Upper lobe of left lung (tissue), 6 donors: ENCODE measurements at regions not wholly inside any gene's neighbourhood (a gene's known extent, or its start where the extent isn't known, plus 50 kb on each side); places are given as distances from the start of the nearest gene placed in this dataset.
A peak's percentile ranks its signal among the peaks of the same experiment; 100 is the strongest.
"Not testable (repeated sequence)": the region's sequence is repeated elsewhere in the genome, so short reads cannot be mapped to it uniquely, and the experiment has no call there.

Experiments used
- ATAC-seq, 2 donors: fragments of 200-7000 bp; cut with Tn5 transposase; one replicate each; pipeline ENCODE4 v1.9.1; 2022; ENCODE audit warnings: mild to moderate bottlenecking in 2 of 2, moderate library complexity in 2 of 2; ENCODE audit not compliant: low FRiP score in 2 of 2
- DNase-seq, 2 donors: peaks; one replicate each; pipeline ENCODE4 v3.0.0-alpha.2; 2019 to 2020
- H3K27ac ChIP-seq, 4 donors: fragments of 200-600 bp; sonication (generic); one replicate each; pipeline ENCODE4 v1.5.1; 2016 to 2019
- H3K27me3 ChIP-seq, 4 donors: fragments of 200-600 bp; sonication (generic); one replicate each; pipeline ENCODE4 v1.5.1; 2017 to 2019
- H3K36me3 ChIP-seq, 4 donors: fragments of 200-600 bp; sonication (generic); one replicate each; pipeline ENCODE4 v1.5.1; 2016 to 2019
- H3K4me1 ChIP-seq, 4 donors: fragments of 200-600 bp; sonication (generic); one replicate each; pipeline ENCODE4 v1.5.1; 2018 to 2019
- H3K4me3 ChIP-seq, 4 donors: fragments of 200-600 bp; sonication (generic); one replicate each; pipeline ENCODE4 v1.5.1; 2017 to 2019; ENCODE audit warnings: mild to moderate bottlenecking in 2 of 4, moderate library complexity in 1 of 4
- H3K9me3 ChIP-seq, 4 donors: fragments of 200-600 bp; sonication (generic); one replicate each; pipeline ENCODE4 v1.5.1; 2018 to 2019
- EP300 ChIP-seq, 4 donors: sonication (generic); formaldehyde crosslinking; IDR thresholded peaks; one replicate each; pipeline ENCODE4 v1.5.1; 2017; ENCODE audit warnings: antibody characterized with exemption in 4 of 4, control low read depth in 2 of 4
- POLR2A ChIP-seq, 4 donors: fragments of 450-650 bp; IDR thresholded peaks; one replicate each; pipeline ENCODE4 v1.5.1; 2016 to 2017; ENCODE audit warnings: antibody characterized with exemption in 4 of 4, mild to moderate bottlenecking in 2 of 4
- POLR2AphosphoS5 ChIP-seq, 2 donors: sonication (generic); formaldehyde crosslinking; IDR thresholded peaks; one replicate each; pipeline ENCODE4 v1.5.1; 2017; ENCODE audit warnings: antibody characterized with exemption in 2 of 2
- WGBS, 2 donors: methylation state at CpG; one replicate each; pipeline ENCODE4 v1.1.5; 2017 to 2018; 5-methylcytosine and 5-hydroxymethylcytosine counted together
- TF ChIP-seq, protein P1 (sequence below), 6 experiments: fragments of 450-650 bp in 4 of 6; fragments of 200-600 bp in 2 of 6; sonication (generic) in 2 of 6; IDR thresholded peaks; one replicate each; pipeline ENCODE4 v1.5.1; 2016 to 2019; ENCODE audit warnings: antibody characterized with exemption in 6 of 6
- donor health status: DM: no; HTN: no; CAD: no; lungs with moderate emphysema.
- donor health status: DM: no; HTN: yes; CAD: no; lungs with severe emphysema.

DNA sequence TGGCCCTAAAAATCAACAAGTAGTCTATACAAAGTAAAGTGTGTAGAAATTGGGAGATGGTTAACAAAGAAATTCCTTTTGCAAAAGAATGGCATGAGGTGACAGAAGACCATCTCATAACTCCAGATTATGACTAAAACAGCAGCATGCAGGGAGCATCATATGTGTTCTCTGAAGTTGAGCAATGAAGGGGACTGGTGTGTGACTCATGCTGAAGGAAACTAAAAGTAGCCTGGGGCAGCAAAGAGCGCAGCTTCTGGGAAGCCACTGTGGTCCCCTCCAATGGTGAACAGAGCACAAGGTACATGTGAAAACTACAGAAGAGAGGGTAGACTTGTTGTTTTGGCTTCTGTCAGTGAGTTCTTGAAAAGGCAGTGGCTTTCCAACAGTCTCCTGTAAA, 133.4 kb downstream of the MACC1 start:
- 73% methylated on average over 1 of the region's 1 CpG for WGBS, 2 donors
- Histone ChIP-seq H3K9me3 (no peaks in the 10 kb centered on the region), H3K4me3 (no peak overlapping the region), H3K27ac (no peak overlapping the region), H3K4me1 (no peaks in the 10 kb centered on the region), H3K27me3 (no peaks in the 10 kb centered on the region), H3K36me3 (no peaks in the 10 kb centered on the region)
- DNase-seq, result peak in 1 of 2 donors; percentile 24
- ATAC-seq, result peak in 1 of 2 donors; percentile 71
- TF ChIP-seq EP300 (IDR thresholded peaks at IDR 0.05) (no peak), POLR2AphosphoS5 (IDR thresholded peaks at IDR 0.05) (peak in 1 of 2 donors; percentile 42), POLR2A (IDR thresholded peaks at IDR 0.05) (no peak)
- TF ChIP-seq, protein P1, sequence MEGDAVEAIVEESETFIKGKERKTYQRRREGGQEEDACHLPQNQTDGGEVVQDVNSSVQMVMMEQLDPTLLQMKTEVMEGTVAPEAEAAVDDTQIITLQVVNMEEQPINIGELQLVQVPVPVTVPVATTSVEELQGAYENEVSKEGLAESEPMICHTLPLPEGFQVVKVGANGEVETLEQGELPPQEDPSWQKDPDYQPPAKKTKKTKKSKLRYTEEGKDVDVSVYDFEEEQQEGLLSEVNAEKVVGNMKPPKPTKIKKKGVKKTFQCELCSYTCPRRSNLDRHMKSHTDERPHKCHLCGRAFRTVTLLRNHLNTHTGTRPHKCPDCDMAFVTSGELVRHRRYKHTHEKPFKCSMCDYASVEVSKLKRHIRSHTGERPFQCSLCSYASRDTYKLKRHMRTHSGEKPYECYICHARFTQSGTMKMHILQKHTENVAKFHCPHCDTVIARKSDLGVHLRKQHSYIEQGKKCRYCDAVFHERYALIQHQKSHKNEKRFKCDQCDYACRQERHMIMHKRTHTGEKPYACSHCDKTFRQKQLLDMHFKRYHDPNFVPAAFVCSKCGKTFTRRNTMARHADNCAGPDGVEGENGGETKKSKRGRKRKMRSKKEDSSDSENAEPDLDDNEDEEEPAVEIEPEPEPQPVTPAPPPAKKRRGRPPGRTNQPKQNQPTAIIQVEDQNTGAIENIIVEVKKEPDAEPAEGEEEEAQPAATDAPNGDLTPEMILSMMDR (IDR thresholded peaks at IDR 0.05), result no peak

DNA sequence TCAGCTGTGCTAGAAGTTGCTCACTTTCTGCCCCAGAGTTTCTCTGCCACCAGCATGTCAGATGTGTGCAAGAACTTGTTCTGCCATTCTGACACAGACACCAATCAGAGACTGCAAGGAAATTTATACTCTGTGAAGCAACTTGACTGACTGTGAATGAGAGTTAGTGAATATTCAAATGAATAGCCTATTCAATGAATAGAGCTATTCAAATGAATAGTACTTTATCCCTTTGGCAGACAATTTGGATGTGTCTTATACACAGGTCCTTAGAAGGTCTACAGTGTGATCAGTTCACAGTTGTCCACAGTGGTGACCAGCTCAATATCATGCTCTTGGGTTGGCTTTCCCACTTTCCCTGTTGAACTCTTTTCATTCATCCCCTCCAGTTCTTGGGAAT, 138.1 kb downstream of the MACC1 start:
- Histone ChIP-seq H3K27ac (no peak overlapping the region), H3K36me3 (no peaks in the 10 kb centered on the region), H3K4me1 (no peaks in the 10 kb centered on the region), H3K27me3 (no peaks in the 10 kb centered on the region), H3K4me3 (no peak overlapping the region), H3K9me3 (no peaks in the 10 kb centered on the region)
- ATAC-seq (no peak), DNase-seq (no peak)
- TF ChIP-seq POLR2AphosphoS5 (IDR thresholded peaks at IDR 0.05), result no peak
- TF ChIP-seq, protein P1 (IDR thresholded peaks at IDR 0.05), result no peak
- no peak for TF ChIP-seq POLR2A (IDR thresholded peaks at IDR 0.05)
- no peak for TF ChIP-seq EP300 (IDR thresholded peaks at IDR 0.05)

DNA sequence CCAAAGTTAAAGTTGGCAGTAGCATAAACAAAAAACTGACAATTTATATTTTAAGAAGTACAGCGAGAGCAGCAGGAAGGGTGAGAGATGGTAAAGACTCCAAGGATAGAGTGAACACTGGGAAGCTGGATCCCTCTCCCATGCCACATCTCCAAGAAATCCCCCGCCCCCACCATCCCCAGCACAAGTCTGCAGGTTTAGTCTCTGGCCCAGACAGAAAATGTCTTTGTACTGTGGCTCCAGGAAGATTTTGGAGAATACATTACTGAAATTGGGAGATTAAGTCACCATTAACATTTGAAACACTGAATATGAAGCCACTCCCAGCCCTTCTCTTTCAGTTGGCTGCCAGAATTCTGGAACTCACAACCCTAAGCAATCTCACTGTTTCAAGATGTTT, 140.3 kb downstream of the MACC1 start:
- Histone ChIP-seq H3K27me3 (no peaks in the 10 kb centered on the region), H3K9me3 (no peaks in the 10 kb centered on the region), H3K36me3 (no peaks in the 10 kb centered on the region), H3K27ac (no peak overlapping the region), H3K4me1 (no peaks in the 10 kb centered on the region), H3K4me3 (no peak overlapping the region)
- TF ChIP-seq, protein P1 (IDR thresholded peaks at IDR 0.05), result no peak
- TF ChIP-seq POLR2AphosphoS5 (IDR thresholded peaks at IDR 0.05) (no peak), POLR2A (IDR thresholded peaks at IDR 0.05) (no peak), EP300 (IDR thresholded peaks at IDR 0.05) (no peak)
- no peak for ATAC-seq
- WGBS, 2 donors, result 83 to 91% methylated on average over 2 of the region's 2 CpGs
- no peak for DNase-seq

DNA sequence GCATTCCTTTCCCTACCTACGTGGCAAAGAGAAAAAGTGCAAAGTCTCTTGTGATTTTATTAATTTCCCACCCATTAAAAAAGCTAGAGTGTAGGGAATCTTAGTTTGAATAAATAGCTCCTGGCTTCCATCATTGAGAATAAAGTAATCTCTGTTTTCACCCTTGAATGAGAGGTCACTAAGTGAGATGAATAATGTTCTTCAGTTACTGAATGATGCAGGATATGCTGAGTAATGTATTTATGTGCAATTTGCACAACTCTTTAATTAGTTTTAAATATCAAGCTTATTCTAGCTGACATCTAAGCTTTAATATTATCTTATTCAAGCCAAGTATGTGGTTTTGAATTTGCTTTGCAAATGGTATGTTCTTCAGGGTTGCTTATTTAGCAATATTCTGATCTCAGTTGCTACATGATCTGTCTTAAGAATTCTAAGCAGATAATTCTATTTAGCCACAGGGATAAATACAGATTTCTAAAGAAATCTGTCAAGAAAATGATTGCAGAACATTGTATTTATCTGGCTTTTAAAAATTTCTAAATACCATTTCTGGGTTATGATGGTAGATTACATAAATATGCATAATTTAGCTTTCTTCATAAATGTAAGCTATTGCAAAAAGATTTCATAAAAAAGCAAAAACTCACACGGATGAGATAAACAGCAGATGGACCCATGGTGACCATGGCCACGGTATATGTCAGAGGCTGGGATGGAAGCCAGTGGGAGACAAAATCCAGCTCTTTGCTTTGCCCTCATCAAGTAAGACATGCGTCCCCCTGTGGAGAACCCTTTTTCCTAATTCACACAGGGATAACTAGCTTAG, 141.0 kb downstream of the MACC1 start:
- no peak overlapping the region for H3K4me3 ChIP-seq
- H3K36me3 ChIP-seq, result no peaks in the 10 kb centered on the region
- WGBS, 2 donors, result 64 to 74% methylated on average over 4 of the region's 4 CpGs
- no peaks in the 10 kb centered on the region for H3K27me3 ChIP-seq
- H3K4me1 ChIP-seq, result no peaks in the 10 kb centered on the region
- no peak for TF ChIP-seq POLR2A (IDR thresholded peaks at IDR 0.05)
- no peaks in the 10 kb centered on the region for H3K9me3 ChIP-seq
- H3K27ac ChIP-seq, result no peak overlapping the region
- ATAC-seq, result no peak
- DNase-seq, result no peak

DNA sequence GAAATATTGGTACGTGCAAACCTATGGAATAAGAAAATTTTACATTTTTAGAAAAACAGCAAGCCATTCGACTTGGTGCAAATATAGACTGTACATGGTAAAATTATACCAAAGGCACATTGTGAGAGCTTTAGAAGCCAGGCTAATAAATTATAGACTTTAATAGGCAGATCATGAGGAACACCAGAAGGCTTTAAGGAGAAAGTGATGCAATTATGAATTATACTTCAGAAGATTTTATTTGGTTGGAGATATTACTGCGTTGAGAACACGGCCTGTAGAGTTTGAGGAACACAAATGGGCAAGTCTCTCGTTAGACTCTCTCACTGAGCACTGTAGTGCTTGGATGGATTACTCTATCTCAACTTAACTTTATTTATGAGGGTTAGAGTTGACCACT, 141.7 kb downstream of the MACC1 start:
- 85 to 87% methylated on average over 5 of the region's 5 CpGs for WGBS, 2 donors
- H3K4me3 ChIP-seq, result no peak overlapping the region
- DNase-seq (no peak), ATAC-seq (no peak)
- no peaks in the 10 kb centered on the region for H3K9me3 ChIP-seq
- TF ChIP-seq EP300 (IDR thresholded peaks at IDR 0.05) (no peak), POLR2AphosphoS5 (IDR thresholded peaks at IDR 0.05) (no peak), POLR2A (IDR thresholded peaks at IDR 0.05) (no peak)
- TF ChIP-seq, protein P1 (IDR thresholded peaks at IDR 0.05), result no peak
- no peaks in the 10 kb centered on the region for H3K4me1 ChIP-seq
- no peaks in the 10 kb centered on the region for H3K36me3 ChIP-seq
- H3K27ac ChIP-seq, result no peak overlapping the region
- H3K27me3 ChIP-seq, result no peaks in the 10 kb centered on the region

GRCh38 chr7:20068004-20068403, 149.2 kb downstream of the MACC1 start:
- not testable (repeated sequence) for H3K27ac ChIP-seq, H3K36me3 ChIP-seq, ATAC-seq, H3K4me3 ChIP-seq, H3K9me3 ChIP-seq, DNase-seq, H3K4me1 ChIP-seq, H3K27me3 ChIP-seq
- 83 to 100% methylated on average over 3 to 5 of the region's 5 CpGs for WGBS, 2 donors
